HCT116 (cell line): ENCODE measurements at regions not wholly inside any gene's neighbourhood (a gene's known extent, or its start where the extent isn't known, plus 50 kb on each side); places are given as distances from the start of the nearest gene placed in this dataset.

Experiments used
- ATAC-seq: fragments of 200-7000 bp; cut with Tn5 transposase; 2 replicates; pipeline ENCODE4 v1.9.1; 2020; ENCODE audit warnings: mild to moderate bottlenecking, moderate library complexity
- BruUV-seq: library from RNA; stranded (reverse); fragments of 400-500 nt; replicated peaks from 2 replicates; lab custom pipeline; 2021; lab: Mats Ljungman, UMichigan
- CTCF ChIA-PET: fragments of 300-600 bp; sonication (Branson Sonifier 250); formaldehyde crosslinking; loops from one replicate; lab custom pipeline; 2021; ENCODE audit warnings: antibody characterized with exemption; lab: Charles Lee
- POLR2A ChIA-PET: fragments of 300-600, 350-600 bp; sonication (Branson Sonifier 250); formaldehyde crosslinking; loops from one replicate; lab custom pipeline; 2021; ENCODE audit warnings: antibody characterized with exemption; lab: Charles Lee
- RAD21 ChIA-PET, 2 experiments: fragments of 300-600 bp; sonication (Branson Sonifier 250); formaldehyde crosslinking; loops; one replicate each; lab custom pipeline; 2023; ENCODE audit warnings: low total read pairs in 2 of 2; ENCODE audit not compliant: uncharacterized antibody in 2 of 2, unreplicated experiment in 2 of 2, low non-redundant PET in 1 of 2; lab: Charles Lee
- DNase-seq: peaks from one replicate; pipeline ENCODE4 v3.0.0-alpha.2; 2010; ENCODE audit warnings: low read depth, low spot score
- H2AFZ ChIP-seq: fragments of 200-600 bp; shearing (Covaris generic), sonication (generic); 2 replicates; pipeline ENCODE4 v1.6.1; 2017; ENCODE audit warnings: low read depth, mixed run types, mixed read lengths, antibody characterized with exemption, low read length; ENCODE audit not compliant: poor library complexity, severe bottlenecking
- H3K27ac ChIP-seq: 2 replicates; pipeline ENCODE4 v1.5.1; 2012; ENCODE audit warnings: low read depth, low read length
- H3K27me3 ChIP-seq: fragments of 200-600 bp; sonication (generic); 2 replicates; pipeline ENCODE4 v1.6.1; 2016; ENCODE audit warnings: mixed run types, low read length, mixed read lengths; ENCODE audit not compliant: insufficient read depth
- H3K36me3 ChIP-seq, 2 experiments: fragments of 200-500 bp in 1 of 2; fragments of 200-600 bp in 1 of 2; sonication (Bioruptor generic) in 1 of 2; sonication (generic) in 1 of 2; 2 replicates each; pipeline versions ENCODE4 v1.5.1 to v1.6.1; 2014 to 2016; ENCODE audit warnings: low read length in 2 of 2, inconsistent platforms in 1 of 2, mixed read lengths in 1 of 2, mixed run types in 1 of 2; ENCODE audit not compliant: insufficient read depth in 2 of 2, control insufficient read depth in 1 of 2
- H3K4me1 ChIP-seq, 2 experiments: fragments of 200-600 bp in 1 of 2; sonication (generic) in 1 of 2; 2 replicates each; pipeline versions ENCODE4 v1.5.1 to v1.6.1; 2012 to 2017; ENCODE audit warnings: low read length in 2 of 2, inconsistent platforms in 1 of 2, mild to moderate bottlenecking in 1 of 2, mixed read lengths in 1 of 2, mixed run types in 1 of 2, moderate library complexity in 1 of 2; ENCODE audit not compliant: insufficient read depth in 2 of 2, control insufficient read depth in 1 of 2
- H3K4me2 ChIP-seq: fragments of 200-600 bp; sonication (generic); 2 replicates; pipeline ENCODE4 v1.6.1; 2017; ENCODE audit warnings: mixed run types, low read length, mixed read lengths
- H3K4me3 ChIP-seq, 2 experiments: fragments of 200-600 bp in 1 of 2; sonication (generic) in 1 of 2; replicated peaks in 1 of 2; 2 replicates each; pipeline ENCODE4 v1.5.1; 2011 to 2016; ENCODE audit warnings: low read length in 2 of 2, control low read depth in 1 of 2, low read depth in 1 of 2, mild to moderate bottlenecking in 1 of 2, mixed read lengths in 1 of 2, mixed run types in 1 of 2
- H3K79me2 ChIP-seq: fragments of 200-600 bp; sonication (generic); 2 replicates; pipeline ENCODE4 v1.6.1; 2017; ENCODE audit warnings: mild to moderate bottlenecking, mixed run types, low read length, moderate library complexity, mixed read lengths; ENCODE audit not compliant: insufficient read depth
- H3K9ac ChIP-seq: fragments of 200-600 bp; sonication (generic); 2 replicates; pipeline ENCODE4 v1.6.1; 2016; ENCODE audit warnings: low read length, mixed read lengths
- H3K9me2 ChIP-seq: fragments of 200-600 bp; sonication (generic), shearing (Covaris generic); 2 replicates; pipeline ENCODE4 v1.6.1; 2017; ENCODE audit warnings: mixed run types, mild to moderate bottlenecking, moderate library complexity; ENCODE audit not compliant: insufficient read depth
- H3K9me3 ChIP-seq, 2 experiments: fragments of 200-500 bp in 1 of 2; fragments of 200-600 bp in 1 of 2; sonication (Bioruptor generic) in 1 of 2; sonication (generic) in 1 of 2; 2 replicates each; pipeline ENCODE4 v1.6.1; 2014 to 2017; ENCODE audit warnings: low read length in 2 of 2, mixed read lengths in 2 of 2, inconsistent platforms in 1 of 2, low read depth in 1 of 2, mild to moderate bottlenecking in 1 of 2, mixed run types in 1 of 2, moderate library complexity in 1 of 2; ENCODE audit not compliant: control insufficient read depth in 1 of 2, insufficient read depth in 1 of 2
- H4K20me1 ChIP-seq: fragments of 200-600 bp; sonication (generic), shearing (Covaris generic); 2 replicates; pipeline ENCODE4 v1.6.1; 2017; ENCODE audit warnings: mixed run types, mild to moderate bottlenecking, moderate library complexity; ENCODE audit not compliant: insufficient read depth
- CBX3 ChIP-seq: IDR thresholded peaks from 2 replicates; pipeline ENCODE4 v1.6.1; 2012; ENCODE audit warnings: low read depth
- CEBPB ChIP-seq: IDR thresholded peaks from 2 replicates; pipeline ENCODE4 v1.6.1; 2012; ENCODE audit warnings: low read depth
- EZH2phosphoT487 ChIP-seq: fragments of 200-600 bp; IDR thresholded peaks from 2 replicates; pipeline ENCODE4 v1.6.1; 2018; ENCODE audit warnings: antibody characterized with exemption, borderline replicate concordance
- POLR2A ChIP-seq: IDR thresholded peaks from 2 replicates; pipeline ENCODE4 v1.7.0; 2011; ENCODE audit warnings: borderline replicate concordance; ENCODE audit not compliant: insufficient read depth, insufficient read length; ENCODE audit errors: extremely low read depth
- SIN3A ChIP-seq: IDR thresholded peaks from 2 replicates; pipeline ENCODE4 v1.6.1; 2012; ENCODE audit warnings: low read depth
- YY1 ChIP-seq: IDR thresholded peaks from 2 replicates; pipeline ENCODE4 v1.6.1; 2011; ENCODE audit warnings: low read length, low read depth, moderate library complexity, mild to moderate bottlenecking; ENCODE audit not compliant: insufficient replicate concordance; ENCODE audit errors: extremely low read depth
- intact Hi-C: fragments of 100-400 bp; cut with micrococcal nuclease; formaldehyde crosslinking; loops from 2 replicates; pipeline ENCODE4 v1.10.0; 2022
- TF ChIP-seq, protein P1 (sequence below), 3 experiments: fragments of 200-600 bp in 1 of 3; sonication (generic) in 1 of 3; IDR thresholded peaks in 2 of 3; conservative IDR thresholded peaks in 1 of 3; 2 replicates each; pipeline ENCODE4 v1.5.1; 2012 to 2017; ENCODE audit warnings: low read depth in 2 of 3, low read length in 2 of 3, antibody characterized with exemption in 1 of 3, borderline replicate concordance in 1 of 3, control low read depth in 1 of 3, mild to moderate bottlenecking in 1 of 3, mixed read lengths in 1 of 3, mixed run types in 1 of 3, moderate library complexity in 1 of 3; ENCODE audit not compliant: insufficient read depth in 1 of 3
- TF ChIP-seq, protein P2 (sequence below): IDR thresholded peaks from 2 replicates; pipeline ENCODE4 v1.6.1; 2012; ENCODE audit warnings: low read depth

DNA sequence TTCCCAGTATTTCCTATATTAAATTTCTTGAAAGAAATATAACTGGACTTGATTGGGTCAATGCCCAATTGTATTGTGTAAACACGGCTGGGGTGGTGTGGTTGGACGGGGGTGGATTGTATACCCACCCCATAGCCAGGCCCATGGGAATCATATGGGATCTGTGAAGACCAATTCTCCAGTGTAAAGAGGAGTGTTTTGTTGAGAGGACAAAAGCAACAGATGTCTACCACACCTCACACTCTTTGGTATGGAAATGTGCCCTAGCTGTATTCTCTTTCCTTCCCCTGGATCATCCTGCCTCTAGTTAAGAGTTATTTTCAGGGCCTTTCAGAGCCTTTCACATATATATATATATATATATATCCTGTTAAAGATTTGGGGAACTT, 57.5 kb upstream of the TGIF1 start (continued):
- TF ChIP-seq CEBPB (no peak), SIN3A (no peak), EZH2phosphoT487 (no peak)
- TF ChIP-seq, protein P1, sequence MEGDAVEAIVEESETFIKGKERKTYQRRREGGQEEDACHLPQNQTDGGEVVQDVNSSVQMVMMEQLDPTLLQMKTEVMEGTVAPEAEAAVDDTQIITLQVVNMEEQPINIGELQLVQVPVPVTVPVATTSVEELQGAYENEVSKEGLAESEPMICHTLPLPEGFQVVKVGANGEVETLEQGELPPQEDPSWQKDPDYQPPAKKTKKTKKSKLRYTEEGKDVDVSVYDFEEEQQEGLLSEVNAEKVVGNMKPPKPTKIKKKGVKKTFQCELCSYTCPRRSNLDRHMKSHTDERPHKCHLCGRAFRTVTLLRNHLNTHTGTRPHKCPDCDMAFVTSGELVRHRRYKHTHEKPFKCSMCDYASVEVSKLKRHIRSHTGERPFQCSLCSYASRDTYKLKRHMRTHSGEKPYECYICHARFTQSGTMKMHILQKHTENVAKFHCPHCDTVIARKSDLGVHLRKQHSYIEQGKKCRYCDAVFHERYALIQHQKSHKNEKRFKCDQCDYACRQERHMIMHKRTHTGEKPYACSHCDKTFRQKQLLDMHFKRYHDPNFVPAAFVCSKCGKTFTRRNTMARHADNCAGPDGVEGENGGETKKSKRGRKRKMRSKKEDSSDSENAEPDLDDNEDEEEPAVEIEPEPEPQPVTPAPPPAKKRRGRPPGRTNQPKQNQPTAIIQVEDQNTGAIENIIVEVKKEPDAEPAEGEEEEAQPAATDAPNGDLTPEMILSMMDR (IDR thresholded peaks at IDR 0.05 in 2 of 3, conservative IDR thresholded peaks at IDR 0.05 in 1 of 3; ENCODE audit: borderline replicate concordance in 1 of 3, insufficient read depth in 1 of 3, low read depth in 2 of 3, low read length in 2 of 3): no peak

DNA sequence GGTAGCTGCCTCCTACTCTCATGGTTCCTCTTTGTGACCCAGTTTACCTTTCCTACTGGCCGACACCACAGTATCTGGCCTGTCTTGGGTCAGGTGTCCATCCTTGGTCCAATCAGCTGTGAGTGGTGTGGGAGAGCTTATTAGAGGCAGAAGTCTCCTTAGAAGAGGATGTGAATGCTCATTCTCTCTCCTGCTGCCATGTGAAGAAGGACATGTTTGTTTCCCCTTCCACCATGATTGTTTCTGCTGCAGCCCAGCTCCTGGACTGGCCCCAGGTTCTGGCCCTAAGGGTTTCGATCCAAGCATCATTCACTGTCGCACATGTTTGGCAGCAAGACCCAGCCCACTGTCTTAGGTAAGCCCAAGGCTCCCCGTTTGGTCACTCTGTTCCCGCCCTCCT, 55.3 kb upstream of the TGIF1 start:
- DNase-seq: no peak
- intact Hi-C loops: no loop called here
- Histone ChIP-seq H3K4me3 (no peak overlapping the region), H4K20me1 (no peaks in the 10 kb centered on the region), H3K4me2 (no peak overlapping the region), H3K79me2 (no peaks in the 10 kb centered on the region), H3K9ac (no peak overlapping the region), H3K27me3 (no peaks in the 10 kb centered on the region), H3K4me1 (peaks cover 4 to 12% of the 10 kb centered on the region in 2 experiments; a peak in 2 of 4 replicates), H3K27ac (no peak overlapping the region), H3K9me3 (peaks cover 0 to 4% of the 10 kb centered on the region in 2 experiments; a peak in 2 of 4 replicates)
- ChIA-PET POLR2A (interaction anchor here (1.2 kb wide), 1 partner anchor 97 kb away, joined by 3 read pairs; no protein-coding TSS in a partner anchor), CTCF (no interaction called here), RAD21 (no interaction called here)
- no peak for ATAC-seq
- TF ChIP-seq YY1: no peak
- no peak for TF ChIP-seq CBX3
- TF ChIP-seq, protein P2, sequence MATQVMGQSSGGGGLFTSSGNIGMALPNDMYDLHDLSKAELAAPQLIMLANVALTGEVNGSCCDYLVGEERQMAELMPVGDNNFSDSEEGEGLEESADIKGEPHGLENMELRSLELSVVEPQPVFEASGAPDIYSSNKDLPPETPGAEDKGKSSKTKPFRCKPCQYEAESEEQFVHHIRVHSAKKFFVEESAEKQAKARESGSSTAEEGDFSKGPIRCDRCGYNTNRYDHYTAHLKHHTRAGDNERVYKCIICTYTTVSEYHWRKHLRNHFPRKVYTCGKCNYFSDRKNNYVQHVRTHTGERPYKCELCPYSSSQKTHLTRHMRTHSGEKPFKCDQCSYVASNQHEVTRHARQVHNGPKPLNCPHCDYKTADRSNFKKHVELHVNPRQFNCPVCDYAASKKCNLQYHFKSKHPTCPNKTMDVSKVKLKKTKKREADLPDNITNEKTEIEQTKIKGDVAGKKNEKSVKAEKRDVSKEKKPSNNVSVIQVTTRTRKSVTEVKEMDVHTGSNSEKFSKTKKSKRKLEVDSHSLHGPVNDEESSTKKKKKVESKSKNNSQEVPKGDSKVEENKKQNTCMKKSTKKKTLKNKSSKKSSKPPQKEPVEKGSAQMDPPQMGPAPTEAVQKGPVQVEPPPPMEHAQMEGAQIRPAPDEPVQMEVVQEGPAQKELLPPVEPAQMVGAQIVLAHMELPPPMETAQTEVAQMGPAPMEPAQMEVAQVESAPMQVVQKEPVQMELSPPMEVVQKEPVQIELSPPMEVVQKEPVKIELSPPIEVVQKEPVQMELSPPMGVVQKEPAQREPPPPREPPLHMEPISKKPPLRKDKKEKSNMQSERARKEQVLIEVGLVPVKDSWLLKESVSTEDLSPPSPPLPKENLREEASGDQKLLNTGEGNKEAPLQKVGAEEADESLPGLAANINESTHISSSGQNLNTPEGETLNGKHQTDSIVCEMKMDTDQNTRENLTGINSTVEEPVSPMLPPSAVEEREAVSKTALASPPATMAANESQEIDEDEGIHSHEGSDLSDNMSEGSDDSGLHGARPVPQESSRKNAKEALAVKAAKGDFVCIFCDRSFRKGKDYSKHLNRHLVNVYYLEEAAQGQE: no peak
- TF ChIP-seq POLR2A: no peak
- TF ChIP-seq, all 23 proteins: peak for 0
- no peak overlapping the region for H2AFZ ChIP-seq
- no TSS peak for BruUV-seq
- H3K9me2 ChIP-seq: no peaks in the 10 kb centered on the region
- no peaks in the 10 kb centered on the region for H3K36me3 ChIP-seq
